HepG2 (cell line): ENCODE measurements at regions not wholly inside any gene's neighbourhood (a gene's known extent, or its start where the extent isn't known, plus 50 kb on each side); places are given as distances from the start of the nearest gene placed in this dataset.

Source experiments
- ATF3 ChIP-seq: sonication (generic); formaldehyde crosslinking; IDR thresholded peaks from 2 replicates; pipeline ENCODE4 v1.4.0; 2020; ENCODE audit warnings: missing genetic modification reagents
- ATF7 ChIP-seq, 2 experiments: fragments of 450-650 bp in 1 of 2; sonication (generic) in 1 of 2; formaldehyde crosslinking in 1 of 2; IDR thresholded peaks; 2 replicates each; pipeline versions ENCODE4 v1.4.0 to v1.6.1; 2016 to 2020; ENCODE audit warnings: antibody characterized with exemption in 1 of 2, mild to moderate bottlenecking in 1 of 2, missing genetic modification reagents in 1 of 2
- CBFB ChIP-seq: sonication (generic); formaldehyde crosslinking; IDR thresholded peaks from 2 replicates; pipeline ENCODE4 v1.4.0; 2020; ENCODE audit warnings: missing genetic modification reagents
- CC2D1A ChIP-seq: sonication (generic); formaldehyde crosslinking; IDR thresholded peaks from 2 replicates; pipeline ENCODE4 v1.8.1; 2023; ENCODE audit warnings: mild to moderate bottlenecking, missing genetic modification reagents
- CTCF ChIP-seq: sonication (generic); formaldehyde crosslinking; IDR thresholded peaks from 2 replicates; pipeline ENCODE4 v1.5.0; 2020; ENCODE audit warnings: mild to moderate bottlenecking, missing genetic modification reagents, moderate library complexity
- FOXM1 ChIP-seq: sonication (generic); formaldehyde crosslinking; IDR thresholded peaks from 2 replicates; pipeline ENCODE4 v1.5.0; 2020; ENCODE audit warnings: missing genetic modification reagents
- JUN ChIP-seq: sonication (generic); formaldehyde crosslinking; IDR thresholded peaks from 2 replicates; pipeline ENCODE4 v1.4.0; 2020; ENCODE audit warnings: mild to moderate bottlenecking, missing genetic modification reagents
- MTF1 ChIP-seq: sonication (generic); formaldehyde crosslinking; IDR thresholded peaks from 2 replicates; pipeline ENCODE4 v1.5.0; 2020; ENCODE audit warnings: missing genetic modification reagents
- MYC ChIP-seq: sonication (generic); formaldehyde crosslinking; IDR thresholded peaks from 2 replicates; pipeline ENCODE4 v1.9.0; 2021; ENCODE audit warnings: missing genetic modification reagents, borderline replicate concordance
- POLR2AphosphoS2 ChIP-seq: IDR thresholded peaks from 2 replicates; pipeline ENCODE4 v1.6.1; 2011; ENCODE audit warnings: low read depth, low read length, improper control_type of control experiment
- POLR2G ChIP-seq: fragments of 200-400 bp; formaldehyde crosslinking; IDR thresholded peaks from 2 replicates; pipeline ENCODE4 v1.6.1; 2018; ENCODE audit warnings: mild to moderate bottlenecking, low read depth, low read length, moderate library complexity
- XRCC5 ChIP-seq: fragments of 200-400 bp; formaldehyde crosslinking; optimal IDR thresholded peaks from 2 replicates; pipeline ENCODE3; 2017; ENCODE audit warnings: mild to moderate bottlenecking, low read length
- ZNF503 ChIP-seq: sonication (generic); formaldehyde crosslinking; IDR thresholded peaks from 2 replicates; pipeline ENCODE4 v1.4.0; 2020; ENCODE audit warnings: missing genetic modification reagents
- ZNF747 ChIP-seq: sonication (generic); formaldehyde crosslinking; IDR thresholded peaks from 2 replicates; pipeline ENCODE4 v1.8.1; 2023; ENCODE audit warnings: missing genetic modification reagents, mild to moderate bottlenecking, borderline replicate concordance

- no peak for TF ChIP-seq CTCF (CRISPR knock-in tag)
- no peak for TF ChIP-seq JUN (CRISPR knock-in tag)
- TF ChIP-seq FOXM1 (CRISPR knock-in tag), result no peak
- TF ChIP-seq CC2D1A (CRISPR knock-in tag), result no peak
- no peak for TF ChIP-seq POLR2AphosphoS2
- TF ChIP-seq ATF3 (CRISPR knock-in tag), result no peak
- TF ChIP-seq ZNF503 (CRISPR knock-in tag), result no peak
- TF ChIP-seq MTF1 (CRISPR knock-in tag), result no peak
- TF ChIP-seq XRCC5, result no peak
- TF ChIP-seq MYC (CRISPR knock-in tag), result no peak
- TF ChIP-seq ZNF747, result no peak
- no peak for TF ChIP-seq POLR2G
- no peak for TF ChIP-seq CBFB (CRISPR knock-in tag)
- TF ChIP-seq ATF7 (IDR thresholded peaks at IDR 0.05), result no peak
- no peak for TF ChIP-seq ATF7 (CRISPR knock-in tag; IDR thresholded peaks at IDR 0.05)
Observed at GRCh38 chr1:172820475-172821158, 161.7 kb downstream of the FASLG start.
